IPS-15b (cell line): ENCODE measurements at regions not wholly inside any gene's neighbourhood (a gene's known extent, or its start where the extent isn't known, plus 50 kb on each side); places are given as distances from the start of the nearest gene placed in this dataset.
"Not testable (repeated sequence)": the region's sequence is repeated elsewhere in the genome, so short reads cannot be mapped to it uniquely, and the experiment has no call there.

Experiments used
- H3K27me3 ChIP-seq: one replicate; pipeline ENCODE4 v1.6.1; 2013; ENCODE audit warnings: low read length; ENCODE audit not compliant: control insufficient read depth, insufficient read depth
- H3K36me3 ChIP-seq: one replicate; pipeline ENCODE4 v1.6.1; 2013; ENCODE audit warnings: low read length; ENCODE audit not compliant: control insufficient read depth, insufficient read depth
- H3K4me1 ChIP-seq: one replicate; pipeline ENCODE4 v1.6.1; 2013; ENCODE audit warnings: mild to moderate bottlenecking, low read length; ENCODE audit not compliant: control insufficient read depth, insufficient read depth
- H3K4me3 ChIP-seq: one replicate; pipeline ENCODE4 v1.5.1; 2013; ENCODE audit warnings: low read depth, low read length
- H3K9ac ChIP-seq: one replicate; pipeline ENCODE4 v1.6.1; 2013; ENCODE audit warnings: low read depth, mild to moderate bottlenecking, low read length
- H3K9me3 ChIP-seq: one replicate; pipeline ENCODE4 v1.6.1; 2013; ENCODE audit warnings: mild to moderate bottlenecking, low read length; ENCODE audit not compliant: control insufficient read depth, insufficient read depth

- no peaks in the 10 kb centered on the region for H3K36me3 ChIP-seq
- no peaks in the 10 kb centered on the region for H3K9me3 ChIP-seq
- no peaks in the 10 kb centered on the region for H3K27me3 ChIP-seq
- H3K4me1 ChIP-seq = peaks cover 3% of the 10 kb centered on the region
- no peak overlapping the region for H3K9ac ChIP-seq
- H3K4me3 ChIP-seq = no peak overlapping the region
Observed at GRCh38 chr5:101455851-101456250, 552.8 kb upstream of the ST8SIA4 start.

DNA sequence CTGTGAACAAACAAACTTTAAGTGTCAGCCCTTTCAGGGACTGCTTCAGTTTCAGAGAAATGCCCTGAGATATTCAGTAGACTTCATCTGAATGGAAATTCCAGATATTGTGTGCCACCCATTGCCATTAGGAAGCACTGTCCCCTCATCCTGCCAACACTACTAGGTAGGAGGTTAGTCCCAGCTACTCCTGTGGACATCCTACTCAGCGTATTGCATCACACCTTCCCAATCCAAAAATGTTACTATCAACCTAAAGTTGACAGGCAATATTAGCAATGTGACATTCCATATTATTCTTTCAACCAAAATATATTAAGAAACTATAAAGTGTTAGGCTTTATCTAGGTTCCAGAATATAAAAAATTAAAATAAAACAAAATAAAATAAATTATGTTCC, 552.0 kb upstream of the ST8SIA4 start:
- no peaks in the 10 kb centered on the region for H3K27me3 ChIP-seq
- H3K9ac ChIP-seq = no peak overlapping the region
- no peaks in the 10 kb centered on the region for H3K9me3 ChIP-seq
- H3K4me1 ChIP-seq = peaks cover 7% of the 10 kb centered on the region
- no peaks in the 10 kb centered on the region for H3K36me3 ChIP-seq
- no peak overlapping the region for H3K4me3 ChIP-seq

GRCh38 chr5:101442281-101442680, 539.2 kb upstream of the ST8SIA4 start:
- H3K27me3 ChIP-seq, H3K9me3 ChIP-seq, H3K4me1 ChIP-seq, H3K9ac ChIP-seq, H3K4me3 ChIP-seq, H3K36me3 ChIP-seq: not testable (repeated sequence)

GRCh38 chr5:101440173-101440572, 537.1 kb upstream of the ST8SIA4 start:
- no peaks in the 10 kb centered on the region for H3K27me3 ChIP-seq
- H3K9me3 ChIP-seq = no peaks in the 10 kb centered on the region
- no peak overlapping the region for H3K9ac ChIP-seq
- H3K4me1 ChIP-seq = no peaks in the 10 kb centered on the region
- H3K4me3 ChIP-seq = no peak overlapping the region
- no peaks in the 10 kb centered on the region for H3K36me3 ChIP-seq

DNA sequence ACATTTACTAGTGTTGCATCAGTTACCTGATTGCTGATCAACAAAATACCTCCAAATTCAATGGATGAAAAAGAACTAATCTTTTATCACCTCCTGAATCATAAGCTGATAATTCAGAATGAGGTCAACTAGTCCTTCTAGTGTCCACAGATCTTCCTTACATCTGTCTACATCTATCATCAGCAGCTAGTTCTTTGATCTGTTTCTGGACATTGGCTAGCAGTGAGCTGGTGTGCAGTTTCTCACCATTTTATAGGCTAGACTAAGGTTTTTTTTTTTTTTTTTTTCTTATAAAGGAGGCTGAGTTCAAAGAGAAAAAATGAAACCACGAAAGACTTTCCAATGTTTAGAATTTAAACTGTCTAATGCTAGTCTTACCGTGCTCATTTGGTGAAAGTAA, 534.3 kb upstream of the ST8SIA4 start:
- Histone ChIP-seq H3K9ac (no peak overlapping the region), H3K36me3 (no peaks in the 10 kb centered on the region), H3K4me1 (no peaks in the 10 kb centered on the region), H3K27me3 (no peaks in the 10 kb centered on the region), H3K4me3 (no peak overlapping the region), H3K9me3 (no peaks in the 10 kb centered on the region)

GRCh38 chr5:101435768-101436167, 532.7 kb upstream of the ST8SIA4 start:
- no peaks in the 10 kb centered on the region for H3K9me3 ChIP-seq
- H3K27me3 ChIP-seq = no peaks in the 10 kb centered on the region
- H3K4me3 ChIP-seq = no peak overlapping the region
- H3K36me3 ChIP-seq = no peaks in the 10 kb centered on the region
- no peaks in the 10 kb centered on the region for H3K4me1 ChIP-seq
- no peak overlapping the region for H3K9ac ChIP-seq

DNA sequence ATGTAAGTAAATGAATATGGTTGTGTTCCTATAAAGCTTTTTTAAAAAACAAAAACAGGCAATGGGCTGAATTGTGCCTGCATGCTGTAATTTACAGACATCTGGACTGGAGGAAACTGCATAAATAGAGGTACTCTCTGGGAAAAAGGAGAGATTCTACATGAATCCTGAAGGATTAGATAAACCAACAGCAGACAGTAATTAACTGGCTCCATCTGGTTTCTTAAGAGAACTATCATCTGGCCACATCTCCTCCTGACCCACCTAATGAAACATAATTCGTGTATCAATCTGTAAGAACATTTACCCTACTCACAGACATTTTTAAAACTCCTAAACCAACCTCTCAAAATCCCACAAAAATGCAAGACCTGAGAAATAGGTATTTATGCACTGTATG, 528.1 kb upstream of the ST8SIA4 start:
- Histone ChIP-seq H3K4me3 (no peak overlapping the region), H3K4me1 (no peaks in the 10 kb centered on the region), H3K9ac (no peak overlapping the region), H3K27me3 (no peaks in the 10 kb centered on the region), H3K9me3 (no peaks in the 10 kb centered on the region), H3K36me3 (no peaks in the 10 kb centered on the region)

GRCh38 chr5:101430551-101430950, 527.5 kb upstream of the ST8SIA4 start:
- Histone ChIP-seq H3K4me3 (no peak overlapping the region), H3K27me3 (no peaks in the 10 kb centered on the region), H3K9ac (no peak overlapping the region), H3K9me3 (no peaks in the 10 kb centered on the region), H3K36me3 (no peaks in the 10 kb centered on the region), H3K4me1 (no peaks in the 10 kb centered on the region)

- no peak overlapping the region for H3K4me3 ChIP-seq
- H3K9ac ChIP-seq = no peak overlapping the region
- H3K9me3 ChIP-seq = no peaks in the 10 kb centered on the region
- H3K36me3 ChIP-seq = no peaks in the 10 kb centered on the region
- no peaks in the 10 kb centered on the region for H3K27me3 ChIP-seq
- H3K4me1 ChIP-seq = no peaks in the 10 kb centered on the region
Observed at GRCh38 chr5:101429241-101429640, 526.2 kb upstream of the ST8SIA4 start.

- H3K9me3 ChIP-seq = no peaks in the 10 kb centered on the region
- H3K27me3 ChIP-seq = no peaks in the 10 kb centered on the region
- H3K4me3 ChIP-seq = no peak overlapping the region
- H3K4me1 ChIP-seq = no peaks in the 10 kb centered on the region
- no peaks in the 10 kb centered on the region for H3K36me3 ChIP-seq
- H3K9ac ChIP-seq = no peak overlapping the region
Observed at GRCh38 chr5:101425339-101425859, 522.3 kb upstream of the ST8SIA4 start.

DNA sequence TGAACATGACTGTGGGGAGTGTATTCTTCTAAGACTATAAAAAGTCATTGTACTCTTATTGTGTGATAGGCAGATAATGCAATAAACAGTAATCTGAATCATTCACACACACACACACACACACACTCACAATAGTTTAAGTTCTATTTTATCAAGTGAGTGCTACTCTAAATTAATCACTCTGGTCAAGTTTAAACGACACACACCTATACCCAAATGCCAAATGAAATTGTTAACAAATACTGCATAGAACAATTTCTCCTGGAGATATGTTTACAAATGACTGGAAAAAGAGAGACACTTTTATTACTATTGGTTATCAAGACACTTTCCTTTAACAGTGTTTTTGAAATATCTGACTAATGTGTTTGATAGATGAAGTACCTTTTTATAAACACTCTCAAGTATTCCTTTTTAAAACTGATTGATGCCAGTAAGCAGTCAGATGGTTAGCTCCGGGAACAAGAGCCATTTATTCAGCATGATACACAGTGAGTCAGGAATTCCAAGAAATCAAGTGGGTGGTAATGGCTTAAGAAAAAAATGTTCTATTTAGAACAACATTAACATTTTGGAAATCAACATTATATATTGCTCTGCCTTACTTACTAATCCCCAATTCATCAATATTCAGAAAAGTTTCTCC, 521.6 kb upstream of the ST8SIA4 start:
- Histone ChIP-seq H3K4me1 (no peaks in the 10 kb centered on the region), H3K36me3 (no peaks in the 10 kb centered on the region), H3K9me3 (no peaks in the 10 kb centered on the region), H3K27me3 (no peaks in the 10 kb centered on the region), H3K9ac (no peak overlapping the region), H3K4me3 (no peak overlapping the region)

- Histone ChIP-seq H3K9me3 (no peaks in the 10 kb centered on the region), H3K27me3 (no peaks in the 10 kb centered on the region)
Observed at GRCh38 chr5:101418713-101419118, 515.6 kb upstream of the ST8SIA4 start.

More at GRCh38 chr5:101418713-101419118, 515.6 kb upstream of the ST8SIA4 start:
- Histone ChIP-seq H3K4me3 (no peak overlapping the region), H3K36me3 (no peaks in the 10 kb centered on the region), H3K4me1 (no peaks in the 10 kb centered on the region), H3K9ac (no peak overlapping the region)
